ENCODE measurements at regions not wholly inside any gene's neighbourhood (a gene's known extent, or its start where the extent isn't known, plus 50 kb on each side); places are given as distances from the start of the nearest gene placed in this dataset.

GRCh38 chr12:43126652-43127375 lies 425.2 kb downstream of the ADAMTS20 start:
- H3K27me3 Mint-ChIP-seq (ENCODE audit: insufficient read depth): peaks cover 2% of the 10 kb centered on the region; the same call in 1 of the 2 replicates
- no peaks in the 10 kb centered on the region for H3K4me1 Mint-ChIP-seq (ENCODE audit: low read depth)
- peaks cover 3% of the 10 kb centered on the region; the same call in 1 of the 2 replicates for H3K9me3 Mint-ChIP-seq
- no peak for DNase-seq
- no peak for TF ChIP-seq CTCF (IDR thresholded peaks at IDR 0.05)
- H3K36me3 Mint-ChIP-seq (ENCODE audit: low read depth): no peaks in the 10 kb centered on the region
- no peak overlapping the region for H3K27ac Mint-ChIP-seq
- no peak overlapping the region for H3K4me3 Mint-ChIP-seq

GRCh38 chr12:43123461-43123860 lies 428.5 kb downstream of the ADAMTS20 start:
- TF ChIP-seq CTCF (IDR thresholded peaks at IDR 0.05): no peak
- H3K4me1 Mint-ChIP-seq (ENCODE audit: low read depth): no peaks in the 10 kb centered on the region

GRCh38 chr12:43120150-43120549 lies 431.9 kb downstream of the ADAMTS20 start:
- TF ChIP-seq CTCF (IDR thresholded peaks at IDR 0.05): no peak

More at GRCh38 chr12:43123461-43123860, 428.5 kb downstream of the ADAMTS20 start:
- Mint-ChIP-seq H3K36me3 (ENCODE audit: low read depth) (no peaks in the 10 kb centered on the region), H3K4me3 (no peak overlapping the region), H3K9me3 (no peaks in the 10 kb centered on the region), H3K27me3 (ENCODE audit: insufficient read depth) (peaks cover 2% of the 10 kb centered on the region; the same call in 1 of the 2 replicates), H3K27ac (no peak overlapping the region)
- DNase-seq: no peak

GRCh38 chr12:43118881-43119280 lies 433.1 kb downstream of the ADAMTS20 start:
- Mint-ChIP-seq H3K27me3 (ENCODE audit: insufficient read depth) (peaks cover 2% of the 10 kb centered on the region; the same call in 1 of the 2 replicates), H3K36me3 (ENCODE audit: low read depth) (no peaks in the 10 kb centered on the region), H3K9me3 (no peaks in the 10 kb centered on the region; the same call in 1 of the 2 replicates), H3K4me3 (no peak overlapping the region), H3K4me1 (ENCODE audit: low read depth) (no peaks in the 10 kb centered on the region), H3K27ac (no peak overlapping the region)
- DNase-seq: no peak
- no peak for TF ChIP-seq CTCF (IDR thresholded peaks at IDR 0.05)

More at GRCh38 chr12:43120150-43120549, 431.9 kb downstream of the ADAMTS20 start:
- Mint-ChIP-seq H3K9me3 (no peaks in the 10 kb centered on the region), H3K27ac (no peak overlapping the region), H3K4me3 (no peak overlapping the region), H3K36me3 (ENCODE audit: low read depth) (no peaks in the 10 kb centered on the region), H3K4me1 (ENCODE audit: low read depth) (no peaks in the 10 kb centered on the region), H3K27me3 (ENCODE audit: insufficient read depth) (peaks cover 2% of the 10 kb centered on the region; the same call in 1 of the 2 replicates)
- no peak for DNase-seq

GRCh38 chr12:43118234-43118633 lies 433.8 kb downstream of the ADAMTS20 start:
- no peaks in the 10 kb centered on the region; the same call in 1 of the 2 replicates for H3K9me3 Mint-ChIP-seq
- no peak for TF ChIP-seq CTCF (IDR thresholded peaks at IDR 0.05)
- no peak for DNase-seq
- no peak overlapping the region for H3K27ac Mint-ChIP-seq
- H3K36me3 Mint-ChIP-seq (ENCODE audit: low read depth): no peaks in the 10 kb centered on the region
- no peak overlapping the region for H3K4me3 Mint-ChIP-seq
- no peaks in the 10 kb centered on the region for H3K4me1 Mint-ChIP-seq (ENCODE audit: low read depth)
- H3K27me3 Mint-ChIP-seq (ENCODE audit: insufficient read depth): peaks cover 2% of the 10 kb centered on the region; the same call in 1 of the 2 replicates
